Right atrium auricular region (tissue), 2 donors: ENCODE measurements at regions not wholly inside any gene's neighbourhood (a gene's known extent, or its start where the extent isn't known, plus 50 kb on each side); places are given as distances from the start of the nearest gene placed in this dataset.

Experiments
- DNase-seq: peaks from one replicate; pipeline ENCODE4 v3.0.0-alpha.2; 2019; ENCODE audit warnings: low spot score
- H3K27ac ChIP-seq, 2 donors: fragments of 200-600 bp; sonication (generic); 1 replicate in 1 of 2; 2 replicates in 1 of 2; pipeline ENCODE4 v1.5.1; 2016 to 2019
- H3K27me3 ChIP-seq, 2 donors: fragments of 200-600 bp; sonication (generic); one replicate each; pipeline versions ENCODE4 v1.5.1 to v1.6.0; 2017 to 2019
- H3K36me3 ChIP-seq: fragments of 200-600 bp; sonication (generic); one replicate; pipeline ENCODE4 v1.5.1; 2016
- H3K4me1 ChIP-seq, 2 donors: fragments of 200-600 bp; sonication (generic); one replicate each; pipeline versions ENCODE4 v1.5.1 to v1.6.0; 2017 to 2019
- H3K4me3 ChIP-seq, 2 donors: fragments of 200-600 bp; sonication (generic); 1 replicate in 1 of 2; 2 replicates in 1 of 2; pipeline ENCODE4 v1.5.1; 2017 to 2019; ENCODE audit warnings: mild to moderate bottlenecking in 1 of 2, moderate library complexity in 1 of 2
- H3K9me3 ChIP-seq, 2 donors: fragments of 200-600 bp; sonication (generic); one replicate each; pipeline ENCODE4 v1.5.1; 2019
- TF ChIP-seq, protein P1 (sequence below), 2 donors: fragments of 200-600 bp; sonication (generic); IDR thresholded peaks; one replicate each; pipeline ENCODE4 v1.5.1; 2019; ENCODE audit warnings: antibody characterized with exemption in 2 of 2

- H3K27me3 ChIP-seq, result no peaks in the 10 kb centered on the region
- H3K4me1 ChIP-seq, result no peaks in the 10 kb centered on the region
- no peak for DNase-seq
- no peaks in the 10 kb centered on the region for H3K36me3 ChIP-seq
- no peak overlapping the region for H3K27ac ChIP-seq
- H3K4me3 ChIP-seq, result no peak overlapping the region
- no peaks in the 10 kb centered on the region for H3K9me3 ChIP-seq
- TF ChIP-seq, protein P1, sequence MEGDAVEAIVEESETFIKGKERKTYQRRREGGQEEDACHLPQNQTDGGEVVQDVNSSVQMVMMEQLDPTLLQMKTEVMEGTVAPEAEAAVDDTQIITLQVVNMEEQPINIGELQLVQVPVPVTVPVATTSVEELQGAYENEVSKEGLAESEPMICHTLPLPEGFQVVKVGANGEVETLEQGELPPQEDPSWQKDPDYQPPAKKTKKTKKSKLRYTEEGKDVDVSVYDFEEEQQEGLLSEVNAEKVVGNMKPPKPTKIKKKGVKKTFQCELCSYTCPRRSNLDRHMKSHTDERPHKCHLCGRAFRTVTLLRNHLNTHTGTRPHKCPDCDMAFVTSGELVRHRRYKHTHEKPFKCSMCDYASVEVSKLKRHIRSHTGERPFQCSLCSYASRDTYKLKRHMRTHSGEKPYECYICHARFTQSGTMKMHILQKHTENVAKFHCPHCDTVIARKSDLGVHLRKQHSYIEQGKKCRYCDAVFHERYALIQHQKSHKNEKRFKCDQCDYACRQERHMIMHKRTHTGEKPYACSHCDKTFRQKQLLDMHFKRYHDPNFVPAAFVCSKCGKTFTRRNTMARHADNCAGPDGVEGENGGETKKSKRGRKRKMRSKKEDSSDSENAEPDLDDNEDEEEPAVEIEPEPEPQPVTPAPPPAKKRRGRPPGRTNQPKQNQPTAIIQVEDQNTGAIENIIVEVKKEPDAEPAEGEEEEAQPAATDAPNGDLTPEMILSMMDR (IDR thresholded peaks at IDR 0.05), result no peak
Observed at GRCh38 chr4:8796096-8796495, 75.5 kb downstream of the HMX1 start.

GRCh38 chr4:8795140-8795539 lies 76.5 kb downstream of the HMX1 start:
- no peaks in the 10 kb centered on the region for H3K36me3 ChIP-seq
- TF ChIP-seq, protein P1 (IDR thresholded peaks at IDR 0.05), result no peak
- H3K9me3 ChIP-seq, result no peaks in the 10 kb centered on the region

GRCh38 chr4:8794491-8794890 lies 77.1 kb downstream of the HMX1 start:
- TF ChIP-seq, protein P1 (IDR thresholded peaks at IDR 0.05), result no peak
- Histone ChIP-seq H3K4me1 (no peaks in the 10 kb centered on the region), H3K36me3 (no peaks in the 10 kb centered on the region), H3K4me3 (no peak overlapping the region), H3K27ac (no peak overlapping the region), H3K9me3 (no peaks in the 10 kb centered on the region), H3K27me3 (no peaks in the 10 kb centered on the region)
- no peak for DNase-seq

More at GRCh38 chr4:8795140-8795539, 76.5 kb downstream of the HMX1 start:
- Histone ChIP-seq H3K4me1 (no peaks in the 10 kb centered on the region), H3K27me3 (no peaks in the 10 kb centered on the region), H3K27ac (no peak overlapping the region), H3K4me3 (no peak overlapping the region)
- no peak for DNase-seq

GRCh38 chr4:8793571-8794160 lies 78.0 kb downstream of the HMX1 start:
- Histone ChIP-seq H3K27ac (no peak overlapping the region), H3K9me3 (no peaks in the 10 kb centered on the region), H3K4me1 (no peaks in the 10 kb centered on the region), H3K4me3 (no peak overlapping the region), H3K36me3 (no peaks in the 10 kb centered on the region), H3K27me3 (no peaks in the 10 kb centered on the region)
- no peak for DNase-seq
- TF ChIP-seq, protein P1 (IDR thresholded peaks at IDR 0.05), result no peak

- Histone ChIP-seq H3K27ac (no peak overlapping the region), H3K36me3 (no peaks in the 10 kb centered on the region), H3K4me3 (no peak overlapping the region), H3K9me3 (no peaks in the 10 kb centered on the region), H3K27me3 (no peaks in the 10 kb centered on the region), H3K4me1 (no peaks in the 10 kb centered on the region)
- TF ChIP-seq, protein P1 (IDR thresholded peaks at IDR 0.05), result no peak
- DNase-seq, result no peak
Observed at GRCh38 chr4:8792491-8792890, 79.1 kb downstream of the HMX1 start.

GRCh38 chr4:8791609-8792008 lies 80.0 kb downstream of the HMX1 start:
- Histone ChIP-seq H3K27ac (no peak overlapping the region), H3K27me3 (no peaks in the 10 kb centered on the region), H3K4me1 (no peaks in the 10 kb centered on the region), H3K36me3 (no peaks in the 10 kb centered on the region), H3K4me3 (no peak overlapping the region), H3K9me3 (no peaks in the 10 kb centered on the region)
- TF ChIP-seq, protein P1 (IDR thresholded peaks at IDR 0.05), result no peak
- DNase-seq, result no peak
